RPMI8226 (cell line): ENCODE measurements at regions not wholly inside any gene's neighbourhood (a gene's known extent, or its start where the extent isn't known, plus 50 kb on each side); places are given as distances from the start of the nearest gene placed in this dataset.

Experiments
- DNase-seq: peaks from one replicate; pipeline ENCODE4 v3.0.0-alpha.2; 2015

DNA sequence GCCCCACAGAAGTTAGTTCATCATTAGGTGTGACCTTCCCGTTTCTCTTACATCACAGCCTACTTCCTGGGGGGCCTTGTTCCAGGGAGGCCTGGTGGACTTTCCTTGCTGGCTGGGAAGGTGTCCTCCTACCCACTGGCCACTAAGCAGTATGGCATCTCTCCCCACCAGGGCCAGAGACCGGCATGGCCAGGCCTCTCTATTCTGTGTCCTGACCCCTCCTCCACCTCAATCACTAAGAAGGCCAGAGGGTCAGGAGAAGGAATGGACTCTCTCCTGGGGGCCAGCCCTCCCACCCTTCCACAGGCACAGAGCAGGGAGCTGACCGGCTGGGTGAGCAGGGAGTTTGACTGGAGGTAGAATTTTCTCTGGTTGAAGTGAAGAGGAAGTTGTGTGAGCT, 81.9 kb downstream of the PJA1 start:
- DNase-seq = no peak

DNA sequence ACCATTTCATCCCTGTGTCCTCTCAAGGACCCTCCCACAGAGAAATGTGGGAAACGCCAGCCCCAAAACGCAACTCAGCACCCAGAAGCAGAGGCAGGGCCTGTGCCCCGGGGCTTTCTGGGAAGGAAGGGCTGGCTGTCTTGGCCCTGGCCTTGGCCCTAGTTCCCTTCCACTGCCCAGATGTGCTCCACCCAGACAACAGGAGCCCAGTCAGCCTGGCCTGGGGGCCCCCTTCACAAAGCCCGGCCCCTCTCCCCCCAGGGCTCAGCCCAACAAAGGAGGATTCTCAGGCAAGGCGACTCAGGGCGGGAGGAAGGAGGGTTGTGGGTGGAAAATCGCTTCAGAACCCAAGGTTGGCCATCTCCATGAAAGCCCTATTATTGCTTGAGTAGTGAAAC, 82.5 kb downstream of the PJA1 start:
- no peak for DNase-seq

DNA sequence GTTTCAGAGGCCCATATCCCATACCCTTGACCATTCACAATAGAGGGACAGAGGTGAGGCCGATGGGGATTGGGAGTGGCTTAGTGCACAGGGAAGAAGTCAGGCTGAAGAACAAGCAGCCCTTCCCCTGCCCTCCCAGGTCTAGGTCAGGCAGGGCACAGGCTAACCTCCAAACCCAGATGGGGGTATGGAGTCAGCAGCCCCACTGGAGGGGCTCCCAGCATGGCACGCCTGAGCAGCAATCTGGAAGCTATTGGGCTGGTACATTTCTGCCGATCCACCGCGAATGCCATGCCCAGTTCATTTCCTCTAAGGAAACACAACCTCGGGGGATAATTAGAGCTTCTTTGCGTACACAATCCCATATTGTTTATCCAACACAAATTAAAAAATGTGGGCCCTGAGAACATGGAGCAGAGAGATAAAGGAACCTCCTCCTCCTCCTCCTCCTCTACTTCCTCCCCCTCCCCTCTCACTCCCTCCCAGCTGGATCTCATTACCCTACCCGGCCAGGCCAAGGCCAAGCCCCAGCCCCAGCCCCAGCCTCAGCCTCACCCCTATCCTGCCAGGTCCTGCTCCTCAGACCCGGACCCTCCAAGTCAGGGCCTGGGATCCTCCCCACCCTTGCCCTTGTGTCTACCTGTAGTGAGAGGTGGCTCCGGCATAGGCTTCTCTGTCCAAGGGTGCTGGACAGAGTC, 83.0 kb downstream of the PJA1 start:
- DNase-seq = no peak

DNA sequence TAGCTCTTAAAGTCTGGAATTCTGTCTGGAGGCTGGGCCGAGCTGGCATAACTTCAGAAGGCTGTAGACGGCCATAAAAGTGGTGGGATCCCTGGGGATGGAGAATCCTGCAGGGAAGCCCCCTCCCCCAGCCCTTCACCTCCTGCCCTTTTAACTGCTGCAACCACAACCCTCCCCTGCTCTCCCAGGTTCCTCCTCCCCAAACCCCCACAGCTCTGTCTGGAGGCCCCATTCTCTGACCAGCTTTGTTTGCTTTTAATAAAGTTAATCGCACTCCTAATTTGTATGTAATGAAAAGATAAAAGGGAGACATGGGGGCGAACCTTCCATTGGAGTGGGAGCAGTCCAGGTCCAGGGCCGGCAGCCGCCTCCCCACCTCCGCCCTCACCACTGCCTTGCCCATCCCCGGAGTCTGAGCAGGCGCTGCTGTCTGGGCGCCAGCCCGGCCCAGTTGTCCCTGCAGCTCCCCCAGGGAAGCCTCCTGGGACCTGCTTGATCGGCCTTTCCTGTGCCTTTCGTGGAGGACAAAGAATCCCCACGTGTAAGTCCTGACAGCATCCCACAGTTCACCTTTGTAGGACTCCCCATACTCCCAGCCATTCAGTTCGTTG, 84.3 kb downstream of the PJA1 start:
- no peak for DNase-seq

DNA sequence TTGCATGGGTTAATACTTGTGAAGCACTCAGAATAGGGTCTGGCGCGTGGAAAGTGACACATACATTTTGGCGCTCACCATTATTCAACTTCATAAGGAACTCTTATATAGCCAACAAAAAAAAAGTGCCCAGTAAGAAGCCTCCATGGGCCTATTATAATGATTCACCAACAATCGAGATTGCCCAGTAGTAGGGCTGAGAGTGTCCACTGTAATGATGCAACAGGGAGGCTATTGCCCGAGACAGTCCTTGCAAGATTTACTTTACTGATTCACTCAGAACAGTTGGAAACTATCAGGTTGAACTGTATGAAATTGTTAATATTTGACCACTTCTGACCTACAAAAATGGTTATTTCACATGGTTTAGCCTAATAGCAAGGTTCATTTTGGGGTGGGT, 86.0 kb downstream of the PJA1 start:
- no peak for DNase-seq

DNA sequence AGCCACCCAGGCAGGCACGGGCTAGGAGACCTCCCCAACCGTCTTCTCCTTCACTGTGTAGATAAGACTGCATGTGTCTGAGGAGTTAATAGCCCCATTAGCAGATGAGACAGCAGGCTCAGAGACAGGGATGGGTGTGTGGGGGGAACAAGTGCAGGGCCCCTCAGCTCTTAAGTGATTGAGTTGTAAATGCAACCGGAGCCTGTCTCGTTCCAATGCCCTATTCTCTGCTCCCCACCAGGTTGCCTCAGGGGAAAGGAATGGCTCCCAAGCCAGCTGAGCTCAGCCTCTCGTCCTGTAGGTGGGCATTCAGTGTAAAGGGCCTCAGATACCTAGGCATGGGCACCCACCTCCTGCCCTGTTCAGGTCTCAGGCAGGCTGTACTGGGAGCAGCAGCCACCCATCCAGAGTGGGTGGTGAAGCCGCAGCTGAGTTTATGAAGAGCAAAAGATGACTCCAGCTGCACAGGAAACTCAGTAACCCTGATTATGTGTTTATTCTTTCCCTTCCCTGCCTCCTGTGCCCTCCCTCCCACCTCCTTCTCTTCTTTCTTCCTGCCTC, 87.3 kb downstream of the PJA1 start:
- DNase-seq = no peak

DNA sequence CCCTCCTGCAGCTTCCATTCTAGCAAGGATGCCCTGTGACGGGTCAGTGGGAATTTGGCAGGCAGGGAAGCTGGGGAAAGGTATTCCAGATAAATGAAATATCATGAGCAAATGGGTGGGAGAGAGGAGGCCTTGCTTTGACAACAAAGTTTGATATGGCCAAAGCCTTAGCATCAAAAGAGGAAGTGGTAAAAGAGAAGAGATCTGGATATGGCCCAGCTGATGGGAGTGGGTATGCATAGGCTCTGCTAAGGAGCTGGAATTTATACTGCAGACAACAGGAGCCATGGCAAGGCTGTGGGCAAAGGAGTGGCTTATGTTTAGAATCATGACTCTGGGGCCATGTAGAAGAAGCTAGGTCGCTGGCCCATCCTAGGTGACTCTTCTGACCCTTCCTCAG, 89.2 kb downstream of the PJA1 start:
- DNase-seq = no peak

DNA sequence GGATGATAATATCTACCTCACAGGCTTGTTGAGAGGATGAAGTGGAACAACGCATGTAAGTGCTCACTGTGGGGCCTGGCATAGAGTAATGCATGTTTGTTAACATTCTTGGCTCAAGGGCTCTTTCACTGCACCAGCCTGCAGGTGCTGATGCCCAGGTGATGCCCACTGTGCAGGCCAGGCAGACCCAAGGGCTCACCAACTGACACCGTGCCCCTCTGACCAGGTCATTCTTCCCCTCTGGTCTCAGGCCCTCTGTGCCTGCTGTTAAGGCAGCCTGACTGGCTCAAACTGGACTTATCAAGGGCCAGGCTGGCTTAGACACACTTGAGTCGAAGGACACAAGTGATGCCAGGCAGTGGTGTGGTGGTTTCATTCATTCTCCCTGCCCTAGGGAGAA, 90.5 kb downstream of the PJA1 start:
- no peak for DNase-seq

DNA sequence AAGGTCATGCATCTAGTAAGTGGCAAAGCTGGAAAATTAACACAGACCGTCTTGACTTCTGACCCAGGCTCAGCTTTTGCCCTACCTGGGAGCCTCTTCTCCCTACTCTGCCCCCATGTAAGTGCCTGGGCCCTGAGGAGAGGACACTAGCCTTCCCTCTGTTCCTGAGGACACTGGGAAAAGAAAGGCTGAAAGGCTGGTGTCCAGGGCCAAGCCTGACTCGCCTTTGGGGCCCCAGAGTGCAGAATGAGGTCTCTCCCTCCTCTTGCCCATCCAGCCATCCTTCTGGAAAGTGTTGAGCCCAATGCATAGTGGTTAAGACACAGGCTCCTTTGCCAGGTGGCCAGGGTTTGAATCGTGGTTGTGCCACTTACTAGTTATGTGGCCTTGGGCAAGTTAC, 91.5 kb downstream of the PJA1 start:
- DNase-seq = no peak

DNA sequence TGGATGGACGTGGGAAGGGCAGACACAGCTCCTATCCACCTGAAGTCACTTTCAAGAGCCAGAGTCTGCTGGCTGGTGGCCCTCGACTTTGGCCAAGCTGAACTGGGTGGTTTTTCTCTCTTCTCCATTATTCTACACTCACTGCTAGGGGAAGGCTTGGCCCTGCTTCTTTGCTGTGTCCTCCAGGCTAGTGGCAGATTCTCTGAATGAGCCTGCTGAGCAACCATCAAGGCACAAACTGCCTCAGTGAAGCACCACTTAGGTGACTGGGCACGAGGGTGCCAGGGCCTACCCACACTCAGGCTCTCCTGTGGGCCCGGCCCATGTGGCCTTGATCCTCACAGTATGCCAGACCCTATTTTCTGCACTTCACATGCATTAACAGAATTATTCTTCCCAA, 92.0 kb downstream of the PJA1 start:
- DNase-seq = no peak

DNA sequence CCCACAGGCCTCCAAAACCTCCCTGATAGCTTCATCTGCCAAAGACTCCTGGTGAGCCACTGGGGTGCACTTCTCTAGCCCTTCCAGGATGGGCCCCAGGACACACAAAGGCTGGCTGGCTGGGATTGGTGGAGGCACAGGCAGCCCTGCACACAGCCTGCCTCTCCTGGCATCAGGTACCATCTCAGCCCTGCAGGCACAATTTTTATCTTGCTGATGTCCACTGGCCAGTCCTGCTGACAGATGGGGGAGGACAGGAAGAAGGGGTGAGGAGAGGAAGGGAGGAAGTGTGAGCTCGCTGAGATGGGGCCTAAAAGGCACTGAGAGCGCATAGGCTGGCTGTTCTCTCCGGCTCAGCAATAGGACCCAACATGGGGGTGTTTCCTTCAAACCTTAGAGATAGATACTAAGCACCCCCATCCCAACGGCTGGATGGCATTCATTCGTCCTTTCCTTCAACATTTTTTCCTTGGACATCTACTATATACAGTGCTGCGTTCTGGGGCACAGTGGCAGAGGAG, 92.7 kb downstream of the PJA1 start:
- no peak for DNase-seq

DNA sequence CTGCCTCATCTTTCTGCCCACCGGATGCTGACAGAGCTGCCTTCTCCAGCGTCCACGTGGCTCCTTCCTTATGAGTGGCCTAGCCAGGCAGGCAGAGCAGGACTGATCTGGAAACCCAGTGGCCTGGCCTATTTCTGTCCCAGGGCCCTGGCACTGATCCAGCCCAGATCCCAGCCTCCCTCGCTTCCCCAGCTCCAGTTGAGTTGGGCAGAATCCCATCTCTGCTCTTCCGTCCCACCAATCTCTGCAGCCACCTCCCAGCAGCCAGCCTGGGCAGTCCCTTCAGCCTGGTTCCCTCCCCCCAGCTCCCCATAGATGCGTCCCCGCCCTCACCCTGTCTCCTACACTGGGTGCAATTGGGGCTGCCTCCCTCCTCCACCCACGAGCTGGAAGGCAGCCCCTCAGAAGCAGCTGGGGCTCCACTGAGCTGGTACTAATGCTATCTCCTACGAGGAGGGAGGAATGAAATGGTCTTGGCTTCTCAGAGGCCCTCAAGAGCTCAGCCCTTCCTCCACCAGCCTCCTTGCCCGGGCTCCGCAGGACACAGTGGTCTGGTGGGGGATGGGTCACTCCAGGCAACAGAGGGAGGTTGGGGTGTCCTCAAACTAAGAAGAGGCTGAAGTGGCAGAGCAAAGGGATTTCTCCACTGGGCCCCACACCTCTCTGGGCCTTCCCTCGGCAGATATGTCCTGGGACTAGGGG, 94.2 kb downstream of the PJA1 start:
- no peak for DNase-seq

DNA sequence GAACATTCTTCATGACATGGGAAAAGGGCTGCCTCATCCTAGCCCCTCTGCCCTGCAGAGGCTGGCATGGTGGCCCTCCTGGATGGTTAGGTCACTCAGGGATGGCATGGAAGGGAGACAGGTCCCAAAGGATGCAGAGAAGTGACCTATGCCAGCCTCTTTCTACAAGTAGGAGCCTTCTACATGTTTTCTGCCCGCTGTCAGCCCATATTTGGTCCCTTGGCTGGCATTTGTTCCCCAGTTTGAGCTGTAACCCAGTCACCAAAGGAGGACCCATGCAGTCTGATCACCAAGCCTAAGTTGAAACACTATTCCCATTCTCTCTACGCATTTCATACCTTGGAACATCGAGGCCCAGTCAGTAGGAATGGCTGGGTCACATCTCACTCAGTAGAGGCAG, 95.4 kb downstream of the PJA1 start:
- DNase-seq = no peak

DNA sequence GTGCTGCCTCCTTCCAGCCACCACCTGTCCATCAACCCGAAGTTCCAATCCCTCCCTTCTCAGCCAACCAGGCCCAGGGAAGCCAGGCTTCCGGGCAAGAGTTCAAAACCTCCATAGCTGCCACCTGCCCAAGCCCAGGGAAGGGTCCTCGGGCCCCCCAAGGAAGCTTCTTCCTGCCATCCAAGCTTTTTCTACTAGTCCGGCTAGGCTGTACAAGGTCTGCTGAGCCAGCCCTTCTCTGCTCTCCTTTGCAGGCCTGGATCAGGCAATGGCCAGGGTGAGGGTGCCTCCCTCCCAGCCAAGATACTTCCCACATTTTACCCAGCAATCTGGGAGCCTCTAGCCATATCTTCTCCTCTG, 96.2 kb downstream of the PJA1 start:
- no peak for DNase-seq

DNA sequence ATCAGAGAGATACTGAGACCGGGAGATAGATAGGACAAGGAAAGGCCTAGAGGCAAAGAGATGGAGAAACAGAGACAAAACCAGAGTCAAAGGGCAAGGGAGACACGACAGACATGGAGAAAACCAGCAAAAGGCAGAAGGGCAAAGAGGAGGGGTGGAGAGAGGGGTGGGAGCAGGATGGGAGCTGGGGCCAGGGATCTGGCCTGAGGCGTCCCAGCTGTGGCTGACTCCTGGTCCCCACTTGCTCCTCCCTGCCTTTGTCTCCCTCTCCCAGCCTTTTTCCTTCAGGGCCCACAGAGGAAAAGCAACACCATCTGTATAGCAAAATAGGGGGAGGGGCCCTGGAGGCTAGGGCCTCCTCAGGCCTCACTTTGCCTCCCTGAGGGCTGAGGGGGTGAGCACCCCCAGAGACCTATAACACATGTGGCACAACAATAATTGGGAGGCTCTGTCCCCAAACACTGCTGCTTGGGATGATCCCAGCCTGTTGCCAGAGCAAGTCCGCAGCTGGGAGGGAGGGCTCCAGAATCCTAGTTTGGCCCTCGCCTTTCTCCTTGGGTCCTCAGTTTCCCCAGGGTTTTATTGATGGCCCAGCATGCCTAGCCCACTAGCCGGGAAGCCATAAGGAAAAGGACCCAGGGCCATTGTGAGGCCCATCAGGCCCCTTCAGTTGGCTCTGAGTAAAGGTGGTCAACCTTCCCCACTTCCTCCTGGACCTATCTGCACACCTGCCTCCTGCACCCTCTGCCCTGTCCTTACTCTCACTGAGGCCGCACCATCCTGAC, 96.8 kb downstream of the PJA1 start:
- no peak for DNase-seq

DNA sequence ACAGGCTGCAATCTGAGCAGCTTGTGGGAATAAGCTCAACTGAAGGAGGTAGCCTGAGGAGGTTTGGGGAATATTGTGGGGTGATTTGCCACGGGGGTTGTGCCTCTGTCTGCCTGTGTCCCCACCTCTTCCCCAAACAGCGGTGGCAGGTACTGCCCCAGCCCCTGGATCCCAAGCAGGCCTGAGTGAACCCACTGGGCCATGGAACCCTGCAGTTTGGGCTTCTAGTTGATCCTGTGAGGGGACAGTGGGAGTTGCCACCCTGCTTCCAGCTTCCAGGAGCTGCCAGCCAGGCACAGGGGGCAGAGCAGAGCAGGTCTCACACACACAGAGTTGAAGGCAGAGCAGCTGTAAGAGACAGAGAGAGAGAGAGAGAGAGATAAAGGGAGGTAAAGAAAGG, 97.4 kb downstream of the PJA1 start:
- DNase-seq = no peak

DNA sequence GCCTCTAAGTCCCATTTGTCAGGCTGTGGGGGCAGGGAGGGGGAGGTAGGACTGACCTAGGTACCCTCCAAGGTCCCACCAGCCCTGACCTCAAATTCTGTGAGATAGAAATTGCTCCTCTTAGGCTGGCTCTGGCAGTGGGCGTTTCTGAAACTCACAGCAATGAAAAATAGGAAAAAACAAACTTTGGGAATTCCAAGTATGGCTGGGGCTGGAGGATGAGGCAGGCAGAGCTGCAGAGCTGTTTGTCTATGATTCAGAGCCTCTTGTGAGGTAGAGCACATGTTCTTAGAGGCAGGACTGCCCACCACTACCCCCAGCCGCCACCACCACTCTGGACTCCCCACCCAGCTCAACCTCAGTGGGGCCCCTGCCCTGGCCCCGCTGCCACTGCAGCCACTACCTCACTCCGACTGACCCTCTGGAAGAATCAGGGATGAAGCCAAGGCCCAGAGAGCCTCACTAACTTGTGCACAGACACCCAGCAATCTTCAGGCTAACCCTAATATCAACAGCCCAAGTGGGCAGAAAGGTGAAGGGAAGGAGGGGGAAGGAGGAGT, 98.2 kb downstream of the PJA1 start:
- no peak for DNase-seq

DNA sequence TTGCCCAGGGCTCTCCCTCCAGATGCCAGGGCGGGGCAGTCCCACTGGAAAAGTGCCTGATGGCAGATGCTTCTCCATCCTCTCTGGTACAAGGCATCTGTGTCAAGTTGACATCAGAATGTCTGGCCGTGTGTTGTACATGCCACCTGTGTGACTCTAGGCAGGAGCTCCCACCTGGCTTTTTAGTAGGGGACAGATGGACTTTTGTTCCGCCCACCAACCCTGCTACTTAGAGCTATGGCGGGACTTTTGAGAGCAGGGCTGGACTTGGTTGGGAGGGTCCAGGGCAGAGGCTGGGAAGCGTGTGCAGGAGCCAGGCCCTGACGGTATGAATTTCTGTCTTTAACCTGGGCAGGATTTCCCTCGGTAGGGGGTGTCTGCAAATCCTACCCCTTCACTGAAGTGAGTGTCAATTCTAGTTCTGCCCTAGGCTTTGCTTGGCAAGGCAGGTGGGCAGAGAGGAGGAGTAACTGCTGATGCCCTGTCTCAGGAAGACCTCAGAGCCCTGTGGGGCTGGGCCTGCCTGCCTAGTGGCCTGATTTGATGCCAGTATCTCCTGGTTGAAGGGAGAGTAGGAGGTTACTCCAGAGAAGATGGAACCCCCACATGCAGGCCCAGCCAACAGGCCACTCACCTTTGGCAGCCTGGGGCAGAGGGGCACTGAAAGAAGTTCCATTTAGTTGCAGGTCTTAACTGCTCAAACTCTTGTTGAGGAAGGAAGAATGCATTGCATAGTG, 99.1 kb downstream of the PJA1 start:
- no peak for DNase-seq

DNA sequence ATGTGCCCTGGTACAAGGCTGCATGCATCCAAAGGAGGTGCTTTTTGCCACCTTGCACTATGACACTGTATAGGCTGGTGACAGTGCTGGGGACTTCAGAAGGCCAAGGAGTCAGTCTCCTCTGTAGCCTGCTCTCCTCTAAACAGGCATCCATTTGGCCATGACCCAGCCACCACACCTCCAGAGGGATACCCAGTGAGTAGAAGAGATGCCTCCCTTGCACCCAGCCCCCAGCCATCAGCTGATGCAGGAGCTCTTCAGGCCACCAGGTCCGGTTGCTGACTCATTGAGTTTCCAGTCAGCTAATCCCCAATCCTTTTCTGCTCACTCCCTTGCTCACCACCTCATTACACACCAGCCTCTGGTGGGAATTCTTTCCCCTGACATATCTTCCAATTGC, 99.8 kb downstream of the PJA1 start:
- no peak for DNase-seq

DNA sequence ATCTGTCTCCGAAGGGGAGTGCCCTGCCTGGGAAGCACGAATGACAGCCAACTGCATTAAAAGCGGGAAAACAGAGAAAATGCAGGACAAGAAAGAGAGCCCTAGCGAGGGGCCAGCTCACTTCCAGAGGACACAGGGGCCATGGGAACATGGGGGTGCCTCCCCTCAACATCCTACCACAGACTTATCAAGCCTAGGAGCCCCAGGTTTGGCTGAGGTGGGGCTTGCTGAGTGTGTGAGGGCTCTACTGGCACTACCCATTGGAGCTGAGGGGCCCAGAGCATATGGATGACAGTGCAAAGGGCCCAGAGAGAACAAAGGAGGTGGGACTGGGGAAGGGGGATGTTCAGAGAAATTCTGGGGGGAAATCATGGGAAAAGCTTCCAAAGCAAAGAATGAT, 101.8 kb downstream of the PJA1 start:
- no peak for DNase-seq

DNA sequence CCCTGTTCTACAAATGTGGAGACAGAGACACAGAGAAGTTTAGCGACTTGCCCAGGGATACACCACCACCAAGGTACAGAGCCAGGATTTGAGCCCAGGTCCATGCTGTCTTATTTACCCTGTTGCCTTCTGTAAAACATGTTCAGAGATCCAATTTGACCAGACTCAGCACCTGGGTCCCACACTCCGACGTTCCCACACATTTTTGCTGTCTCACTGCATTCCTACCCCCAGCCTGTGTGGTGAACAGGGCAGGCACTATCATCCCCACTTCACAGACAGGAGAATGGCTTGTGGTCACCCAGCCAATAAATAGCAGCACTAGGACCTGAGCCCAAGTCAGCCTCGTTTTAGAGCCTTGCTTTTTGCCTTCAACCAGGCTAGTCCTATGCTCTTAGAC, 102.8 kb downstream of the PJA1 start:
- DNase-seq = no peak
